Effector memory CD8-positive, alpha-beta T cell (primary cell): ENCODE measurements at regions not wholly inside any gene's neighbourhood (a gene's known extent, or its start where the extent isn't known, plus 50 kb on each side); places are given as distances from the start of the nearest gene placed in this dataset.

Experiments
- ATAC-seq: fragments of 150-1000 bp; cut with Tn5 transposase; replicated peaks from 2 replicates; pipeline ENCODE4 v1.10.0; 2021; ENCODE audit warnings: mild to moderate bottlenecking, moderate library complexity
- DNase-seq, 3 experiments: peaks; one replicate each; pipeline ENCODE4 v3.0.0; 2021
- H3K27ac Mint-ChIP-seq, 2 donors: one replicate each; pipeline ENCODE4 v1.8.0; 2022; ENCODE audit warnings: mild to moderate bottlenecking in 2 of 2, mixed read lengths in 2 of 2, moderate library complexity in 2 of 2
- H3K27me3 Mint-ChIP-seq, 2 donors: one replicate each; pipeline ENCODE4 v1.8.0; 2022; ENCODE audit warnings: mixed read lengths in 2 of 2
- H3K36me3 Mint-ChIP-seq: one replicate; pipeline ENCODE4 v1.8.0; 2022; ENCODE audit warnings: mild to moderate bottlenecking, moderate library complexity, mixed read lengths; ENCODE audit not compliant: insufficient read depth
- H3K4me1 Mint-ChIP-seq, 2 donors: one replicate each; pipeline ENCODE4 v1.8.0; 2022; ENCODE audit warnings: low read depth in 2 of 2, mixed read lengths in 2 of 2
- H3K4me3 Mint-ChIP-seq, 2 donors: one replicate each; pipeline ENCODE4 v1.8.0; 2022; ENCODE audit warnings: mild to moderate bottlenecking in 2 of 2, mixed read lengths in 2 of 2, moderate library complexity in 2 of 2
- H3K9me3 Mint-ChIP-seq, 2 donors: one replicate each; pipeline ENCODE4 v1.8.0; 2022; ENCODE audit warnings: mixed read lengths in 2 of 2

DNA sequence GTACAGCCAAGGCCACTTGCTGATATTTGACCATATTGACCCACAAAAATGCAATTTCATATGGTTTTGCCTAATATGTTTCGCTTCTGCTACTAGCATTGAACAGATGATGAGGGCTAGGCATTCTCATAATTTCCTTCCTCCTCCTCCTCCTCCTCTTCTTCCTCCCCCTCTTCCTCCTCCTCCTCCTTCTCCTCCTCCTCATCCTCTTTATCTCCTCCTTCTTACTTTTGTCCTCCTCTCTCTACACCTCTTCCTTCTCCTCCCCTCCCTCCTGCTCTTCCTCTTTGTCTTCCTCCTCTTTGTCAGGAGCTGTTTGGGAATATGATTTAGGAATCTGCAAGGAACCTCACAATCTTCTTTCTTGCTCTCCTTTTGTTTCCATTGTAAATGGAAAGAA is 133.9 kb upstream of the CELF2 start:
- Mint-ChIP-seq H3K4me1 (no peaks in the 10 kb centered on the region), H3K27ac (no peak overlapping the region), H3K27me3 (peaks cover 27 to 34% of the 10 kb centered on the region in 2 donors), H3K4me3 (no peak overlapping the region), H3K36me3 (no peaks in the 10 kb centered on the region), H3K9me3 (peaks cover 4 to 11% of the 10 kb centered on the region in 2 donors)
- DNase-seq (no peak), ATAC-seq (no peak)

DNA sequence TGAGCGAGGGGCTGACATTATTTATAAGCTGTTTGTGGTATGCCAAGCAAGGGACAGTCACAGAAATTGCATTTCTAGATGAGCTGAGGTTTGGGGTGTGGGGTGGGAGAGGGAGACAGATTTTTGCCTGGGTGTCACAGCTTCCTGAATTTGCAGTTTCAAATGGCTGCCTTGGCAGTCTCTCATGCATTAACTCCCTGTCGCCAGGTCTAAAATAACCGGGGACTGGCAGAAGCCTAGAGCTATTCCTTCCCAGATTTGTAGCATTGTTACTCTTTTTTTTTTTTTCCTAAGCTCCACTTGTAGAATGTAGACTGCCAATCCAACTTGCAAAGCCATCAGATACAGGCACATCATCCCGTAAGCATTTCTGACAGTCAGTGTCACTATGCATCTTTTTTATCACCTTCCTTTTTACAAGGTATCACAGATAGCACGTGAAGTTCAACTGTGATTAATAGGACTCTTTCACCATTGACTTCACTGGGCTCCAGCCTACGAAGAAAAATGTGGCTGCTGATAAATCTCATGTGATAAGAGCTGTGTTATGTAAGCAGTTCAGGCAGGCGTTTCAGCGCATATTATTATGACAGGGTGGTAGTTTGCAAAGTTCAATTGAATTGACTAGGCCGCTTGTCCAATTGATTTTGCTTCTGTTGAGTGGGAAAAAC is 130.7 kb upstream of the CELF2 start:
- no peak overlapping the region for H3K27ac Mint-ChIP-seq
- DNase-seq (no peak), ATAC-seq (no peak)
- no peaks in the 10 kb centered on the region for H3K4me1 Mint-ChIP-seq
- H3K4me3 Mint-ChIP-seq: no peak overlapping the region
- peaks cover 4 to 11% of the 10 kb centered on the region in 2 donors for H3K9me3 Mint-ChIP-seq
- H3K36me3 Mint-ChIP-seq: no peaks in the 10 kb centered on the region
- peaks cover 22 to 56% of the 10 kb centered on the region in 2 donors for H3K27me3 Mint-ChIP-seq

DNA sequence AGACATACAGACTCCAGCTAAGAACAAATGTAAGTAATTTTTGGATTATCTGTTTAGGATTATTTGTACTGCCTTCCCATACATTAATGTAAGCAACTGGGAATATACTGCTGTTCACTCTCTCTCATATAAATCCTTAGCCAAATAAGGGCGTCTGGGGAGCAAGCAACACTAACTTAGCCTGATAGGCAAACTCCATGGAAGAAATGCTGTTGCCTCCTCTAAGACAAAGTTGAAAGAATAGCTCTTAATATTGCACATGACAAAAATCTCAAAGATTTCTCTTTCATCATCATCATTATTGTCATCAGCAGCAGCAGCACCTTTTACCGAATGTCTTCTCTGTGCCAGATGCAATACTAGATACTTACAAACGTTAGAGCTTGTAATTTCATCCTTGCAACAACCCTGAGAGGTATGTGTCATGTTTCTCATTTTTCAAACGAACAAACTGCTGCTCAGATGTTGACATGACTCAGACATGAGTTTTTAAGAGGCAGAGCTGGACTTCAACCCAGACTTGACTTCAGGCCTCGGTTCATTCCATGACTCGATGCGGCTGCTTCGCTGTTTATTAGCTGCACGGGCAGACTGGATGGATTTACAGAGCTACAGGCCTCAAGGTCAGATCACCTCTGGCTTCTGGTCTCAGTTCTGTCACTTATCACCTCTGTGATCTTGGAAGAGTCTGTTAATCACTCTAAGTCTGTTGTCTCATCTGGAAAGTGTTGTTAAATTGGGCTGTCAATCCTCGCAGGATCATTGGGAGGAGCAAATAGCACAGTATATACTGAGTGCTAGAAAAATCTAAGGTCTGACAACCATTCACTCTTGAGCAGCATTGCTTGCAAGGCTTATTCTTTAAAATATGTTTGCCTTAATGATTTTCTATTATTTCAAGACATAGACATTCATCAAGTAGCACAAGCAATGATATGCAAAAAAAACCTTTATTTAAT is 126.3 kb upstream of the CELF2 start:
- no peak for DNase-seq

DNA sequence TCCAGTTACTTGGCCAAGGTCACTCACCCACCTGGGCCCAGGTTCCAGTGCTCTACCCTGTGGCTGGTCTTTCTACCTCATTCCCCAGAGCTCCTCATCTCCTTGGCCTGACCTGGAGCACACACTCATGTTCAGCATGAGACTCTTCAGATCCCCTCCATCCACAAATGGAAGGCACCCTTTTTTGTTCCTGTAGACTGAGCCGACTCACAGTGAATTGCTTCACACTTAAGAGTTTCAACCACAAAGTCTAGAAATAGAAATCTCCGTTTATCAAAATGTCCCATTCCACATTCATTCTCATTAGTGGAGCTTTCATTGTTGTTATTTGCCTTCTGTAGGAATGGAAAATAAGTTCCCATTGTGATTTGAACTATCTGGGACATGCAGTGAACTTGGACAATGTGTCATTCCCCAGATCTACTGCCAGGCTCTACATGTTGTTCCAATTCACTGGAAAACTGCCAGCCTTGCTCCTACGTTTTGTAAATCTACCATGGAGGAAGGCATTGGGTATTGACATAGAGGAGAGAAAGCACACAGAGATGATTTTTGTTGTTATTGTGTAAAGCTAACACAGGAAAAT is 125.3 kb upstream of the CELF2 start:
- ATAC-seq (no peak), DNase-seq (no peak)
- Mint-ChIP-seq H3K9me3 (no peaks in the 10 kb centered on the region), H3K27ac (no peak overlapping the region), H3K27me3 (peaks cover 34 to 72% of the 10 kb centered on the region in 2 donors), H3K4me1 (no peaks in the 10 kb centered on the region), H3K4me3 (no peak overlapping the region), H3K36me3 (no peaks in the 10 kb centered on the region)

More for the DNA sequence above, 126.3 kb upstream of the CELF2 start:
- no peak overlapping the region for H3K27ac Mint-ChIP-seq
- no peak for ATAC-seq
- no peaks in the 10 kb centered on the region for H3K4me1 Mint-ChIP-seq
- H3K36me3 Mint-ChIP-seq: no peaks in the 10 kb centered on the region
- H3K27me3 Mint-ChIP-seq: peaks cover 34 to 72% of the 10 kb centered on the region in 2 donors
- H3K4me3 Mint-ChIP-seq: no peak overlapping the region
- no peaks in the 10 kb centered on the region for H3K9me3 Mint-ChIP-seq

DNA sequence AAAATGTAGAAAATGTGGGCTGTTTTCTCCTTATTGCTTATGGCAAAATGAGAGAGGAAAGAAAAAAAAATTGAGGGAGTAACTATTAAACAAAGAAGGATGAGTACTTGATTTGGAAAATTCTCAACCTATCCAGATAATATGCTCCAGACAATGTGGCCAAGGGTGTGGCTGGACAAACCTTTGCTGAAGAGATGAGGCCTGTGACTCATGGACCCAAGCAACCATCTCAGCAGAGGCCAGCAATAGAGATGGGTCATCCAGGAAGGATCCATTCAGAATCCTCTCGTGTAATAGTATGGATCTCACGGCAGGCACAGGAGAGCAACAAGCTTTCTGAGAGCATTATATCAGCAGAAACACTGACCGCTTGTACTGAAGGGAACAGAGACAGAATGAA is 120.3 kb upstream of the CELF2 start:
- Mint-ChIP-seq H3K4me3 (no peak overlapping the region), H3K27ac (no peak overlapping the region), H3K9me3 (no peaks in the 10 kb centered on the region), H3K4me1 (no peaks in the 10 kb centered on the region), H3K36me3 (no peaks in the 10 kb centered on the region), H3K27me3 (peaks cover 20 to 45% of the 10 kb centered on the region in 2 donors)
- DNase-seq (no peak), ATAC-seq (no peak)

DNA sequence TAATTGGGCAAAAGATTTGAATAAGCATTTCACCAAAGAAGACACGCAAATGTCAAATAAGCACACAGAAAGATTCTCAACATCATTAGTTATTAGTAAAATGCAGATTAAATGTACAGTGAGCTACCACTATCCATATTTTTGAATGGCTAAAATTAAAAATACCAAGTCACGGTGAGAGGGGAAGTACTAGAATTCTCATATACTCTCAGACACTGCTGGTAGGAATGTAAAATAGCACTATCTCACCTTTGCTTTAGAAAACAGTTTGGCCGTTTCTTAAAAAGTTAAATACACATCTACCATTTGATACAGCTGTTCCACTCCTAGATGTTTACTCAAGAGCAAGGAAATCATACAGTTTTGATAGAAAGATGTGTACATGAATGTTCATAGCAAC is 115.8 kb upstream of the CELF2 start:
- Mint-ChIP-seq H3K4me1 (no peaks in the 10 kb centered on the region), H3K4me3 (no peak overlapping the region), H3K36me3 (no peaks in the 10 kb centered on the region), H3K27ac (no peak overlapping the region), H3K27me3 (peaks cover 20 to 26% of the 10 kb centered on the region in 2 donors), H3K9me3 (no peaks in the 10 kb centered on the region)
- no peak for DNase-seq
- ATAC-seq: no peak

DNA sequence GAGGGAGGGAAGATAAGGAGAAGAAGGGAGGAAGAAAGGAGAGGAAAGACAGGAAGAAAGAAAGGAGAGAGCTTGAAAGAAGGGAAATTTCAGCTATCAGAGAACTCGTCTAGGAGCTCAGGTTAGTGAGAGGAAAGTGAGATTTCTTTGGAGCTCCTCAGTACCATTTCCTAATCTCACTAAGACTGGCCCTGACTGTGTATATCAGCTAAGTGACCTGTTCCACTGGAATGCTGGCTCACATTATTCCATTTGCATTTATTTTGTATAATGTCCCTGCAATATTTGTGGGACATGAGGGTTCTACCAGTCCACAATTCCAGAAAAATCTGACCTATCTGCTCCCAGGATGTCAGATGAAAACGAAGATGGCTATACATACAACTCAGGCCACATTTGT is 114.7 kb upstream of the CELF2 start:
- Mint-ChIP-seq H3K9me3 (no peaks in the 10 kb centered on the region), H3K27me3 (peaks cover 24 to 26% of the 10 kb centered on the region in 2 donors), H3K36me3 (no peaks in the 10 kb centered on the region), H3K27ac (no peak overlapping the region), H3K4me3 (no peak overlapping the region), H3K4me1 (no peaks in the 10 kb centered on the region)
- ATAC-seq (no peak), DNase-seq (no peak)

DNA sequence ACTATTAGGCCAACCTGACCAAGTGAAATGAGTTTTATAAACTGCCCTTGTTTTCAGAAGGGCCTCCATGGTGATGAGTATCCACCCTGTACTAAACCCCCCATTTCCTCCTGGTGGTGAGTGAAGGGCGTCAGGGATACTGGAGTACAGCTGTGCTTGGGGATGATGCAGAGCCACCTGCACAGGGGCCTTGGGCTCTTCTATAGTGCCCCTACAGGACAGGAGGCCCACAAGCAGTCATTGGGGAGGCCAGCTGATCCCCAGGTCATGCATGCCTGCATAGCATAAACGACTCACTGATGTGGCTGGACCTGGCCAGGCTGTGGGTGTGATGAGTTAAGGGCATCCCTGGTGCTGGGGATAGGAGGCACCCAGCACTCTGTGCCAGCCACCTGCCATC is 114.1 kb upstream of the CELF2 start:
- Mint-ChIP-seq H3K36me3 (no peaks in the 10 kb centered on the region), H3K4me1 (no peaks in the 10 kb centered on the region), H3K4me3 (no peak overlapping the region), H3K27me3 (peaks cover 25 to 26% of the 10 kb centered on the region in 2 donors), H3K27ac (no peak overlapping the region), H3K9me3 (no peaks in the 10 kb centered on the region)
- no peak for DNase-seq
- no peak for ATAC-seq

DNA sequence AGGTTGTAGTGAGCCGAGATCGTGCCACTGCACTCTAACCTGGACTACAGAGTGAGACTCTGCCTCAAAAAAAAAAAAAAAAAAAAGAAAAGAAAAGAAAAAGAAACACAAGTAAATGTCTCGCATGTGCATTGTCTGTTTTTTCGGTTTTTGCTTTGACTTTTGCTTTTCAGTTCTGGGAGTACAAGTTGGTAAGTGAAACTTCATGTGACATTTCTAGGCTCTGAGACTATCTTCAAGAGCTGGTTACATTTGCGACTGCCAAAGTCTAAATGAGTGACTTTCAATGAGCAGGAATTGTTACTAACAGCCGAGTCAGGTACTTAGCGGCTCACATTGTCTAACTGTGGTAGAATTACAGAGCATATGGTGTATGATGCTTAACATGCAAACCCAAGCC is 107.0 kb upstream of the CELF2 start:
- no peak overlapping the region for H3K27ac Mint-ChIP-seq
- DNase-seq: no peak
- peaks cover 50% of the 10 kb centered on the region in 2 donors for H3K27me3 Mint-ChIP-seq
- H3K4me1 Mint-ChIP-seq: no peaks in the 10 kb centered on the region
- no peak overlapping the region for H3K4me3 Mint-ChIP-seq
- no peak for ATAC-seq
- H3K9me3 Mint-ChIP-seq: no peaks in the 10 kb centered on the region
- H3K36me3 Mint-ChIP-seq: no peaks in the 10 kb centered on the region

DNA sequence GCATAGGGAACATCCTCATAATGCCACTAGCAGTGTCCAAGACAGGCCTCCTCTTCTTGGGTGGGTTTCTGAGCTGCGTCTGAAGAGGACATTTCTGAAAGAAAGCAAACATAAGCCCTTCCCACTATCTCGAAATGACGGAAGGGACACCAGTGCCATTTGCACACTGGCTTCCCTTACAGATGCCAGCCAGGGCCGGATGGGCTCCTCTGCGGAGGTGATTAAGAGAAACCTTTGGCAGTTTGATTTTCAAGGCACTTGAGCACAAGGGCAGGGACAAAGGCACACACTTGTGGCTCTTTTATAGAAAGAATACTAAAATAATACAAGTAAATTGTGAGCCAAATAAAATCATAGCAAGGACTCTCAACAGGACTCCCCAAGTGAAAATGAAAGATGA is 106.6 kb upstream of the CELF2 start:
- no peak overlapping the region for H3K4me3 Mint-ChIP-seq
- ATAC-seq (no peak), DNase-seq (no peak)
- H3K27me3 Mint-ChIP-seq: peaks cover 49 to 50% of the 10 kb centered on the region in 2 donors
- no peaks in the 10 kb centered on the region for H3K4me1 Mint-ChIP-seq
- H3K27ac Mint-ChIP-seq: no peak overlapping the region
- no peaks in the 10 kb centered on the region for H3K9me3 Mint-ChIP-seq
- no peaks in the 10 kb centered on the region for H3K36me3 Mint-ChIP-seq

DNA sequence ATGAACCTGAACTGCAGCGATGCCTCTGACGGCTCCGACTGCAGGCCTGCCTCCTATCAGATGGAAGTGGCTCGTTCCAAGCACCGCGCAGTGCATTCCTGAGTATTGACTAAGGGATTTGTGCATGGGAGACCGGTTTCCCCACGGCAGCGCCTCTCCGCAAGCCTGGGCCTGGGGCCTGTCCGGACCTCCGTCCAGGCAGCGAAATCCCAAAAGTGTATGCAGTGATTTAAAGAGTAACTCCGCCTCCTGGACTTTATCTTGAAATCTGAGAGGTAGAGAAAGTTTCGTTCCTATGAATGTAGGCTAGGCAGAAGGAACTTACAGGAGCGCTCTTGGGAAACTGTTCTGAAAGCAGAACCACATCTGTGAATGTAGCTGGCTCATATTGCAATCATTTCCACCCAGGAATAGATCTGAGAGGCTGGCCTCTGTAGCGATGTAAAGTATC is 106.2 kb upstream of the CELF2 start:
- H3K36me3 Mint-ChIP-seq: no peaks in the 10 kb centered on the region
- no peaks in the 10 kb centered on the region for H3K4me1 Mint-ChIP-seq
- no peaks in the 10 kb centered on the region for H3K9me3 Mint-ChIP-seq
- H3K27me3 Mint-ChIP-seq: peaks cover 45 to 50% of the 10 kb centered on the region in 2 donors
- no peak overlapping the region for H3K27ac Mint-ChIP-seq
- DNase-seq (no peak), ATAC-seq (no peak)
- H3K4me3 Mint-ChIP-seq: no peak overlapping the region

DNA sequence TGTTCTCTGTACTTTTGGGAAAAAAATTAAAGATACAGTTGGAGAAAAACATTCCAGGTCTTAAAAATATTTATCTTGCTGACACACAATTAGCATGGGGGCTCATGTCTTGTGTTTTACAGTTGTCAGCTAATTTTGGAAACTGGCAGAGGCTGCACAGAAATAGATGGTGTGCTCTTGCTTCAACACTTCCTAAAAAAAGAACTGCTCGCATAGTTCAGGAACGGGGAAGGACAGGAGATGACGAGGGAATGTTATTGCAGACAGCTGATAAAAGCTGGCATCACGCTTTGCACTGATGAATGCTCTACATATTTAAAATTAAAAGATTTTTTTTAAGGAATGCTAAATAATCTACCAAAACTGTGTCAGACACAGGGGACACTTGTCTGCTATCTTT is 103.5 kb upstream of the CELF2 start:
- H3K9me3 Mint-ChIP-seq: no peaks in the 10 kb centered on the region
- H3K4me3 Mint-ChIP-seq: no peak overlapping the region
- no peak for DNase-seq
- no peaks in the 10 kb centered on the region for H3K4me1 Mint-ChIP-seq
- H3K27ac Mint-ChIP-seq: no peak overlapping the region
- H3K36me3 Mint-ChIP-seq: no peaks in the 10 kb centered on the region
- H3K27me3 Mint-ChIP-seq: peaks cover 43 to 44% of the 10 kb centered on the region in 2 donors
- ATAC-seq: no peak

DNA sequence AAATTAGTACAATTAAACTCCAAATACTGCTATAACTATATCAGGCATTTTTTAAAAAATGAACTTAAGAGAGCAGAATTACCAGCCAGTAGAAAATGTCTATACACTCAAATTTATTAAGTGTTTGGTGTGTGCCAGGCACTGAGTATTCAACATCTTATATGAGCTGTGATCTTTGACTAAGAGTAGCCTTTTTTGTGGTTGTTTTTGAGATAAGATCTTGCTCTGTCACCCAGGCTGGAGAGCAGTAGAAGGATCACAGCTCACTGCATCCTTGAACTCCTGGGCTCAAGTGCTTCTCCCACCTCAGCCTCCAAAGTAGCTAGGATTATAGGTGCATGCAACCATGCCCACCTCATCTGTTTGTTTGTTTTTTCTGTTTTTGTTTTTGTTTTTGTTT is 102.5 kb upstream of the CELF2 start:
- Mint-ChIP-seq H3K9me3 (no peaks in the 10 kb centered on the region), H3K36me3 (no peaks in the 10 kb centered on the region), H3K27ac (no peak overlapping the region), H3K4me3 (no peak overlapping the region), H3K27me3 (peaks cover 37 to 44% of the 10 kb centered on the region in 2 donors), H3K4me1 (no peaks in the 10 kb centered on the region)
- DNase-seq: no peak
- ATAC-seq: no peak
